Ishikawa (cell line): ENCODE measurements at regions not wholly inside any gene's neighbourhood (a gene's known extent, or its start where the extent isn't known, plus 50 kb on each side); places are given as distances from the start of the nearest gene placed in this dataset.

Experiments used
- CEBPB ChIP-seq: IDR thresholded peaks from 2 replicates; pipeline ENCODE4 v1.6.1; 2012
- CREB1 ChIP-seq: IDR thresholded peaks from 2 replicates; pipeline ENCODE4 v1.6.1; 2012; ENCODE audit warnings: low read depth
- EGR1 ChIP-seq: IDR thresholded peaks from 2 replicates; pipeline ENCODE4 v1.6.1; 2012
- EP300 ChIP-seq: IDR thresholded peaks from 2 replicates; pipeline ENCODE4 v1.6.1; 2012; ENCODE audit warnings: borderline replicate concordance
- RAD21 ChIP-seq: IDR thresholded peaks from 2 replicates; pipeline ENCODE4 v1.6.1; 2012; ENCODE audit warnings: low read depth
- REST ChIP-seq: IDR thresholded peaks from 2 replicates; pipeline ENCODE4 v1.6.1; 2012; ENCODE audit warnings: low read depth, mild to moderate bottlenecking
- TEAD4 ChIP-seq: IDR thresholded peaks from 2 replicates; pipeline ENCODE4 v1.6.1; 2012
- YY1 ChIP-seq: IDR thresholded peaks from 2 replicates; pipeline ENCODE4 v1.6.1; 2012; ENCODE audit warnings: low read depth
- ZBTB7A ChIP-seq: IDR thresholded peaks from 2 replicates; pipeline ENCODE4 v1.6.1; 2012; ENCODE audit warnings: low read depth

- TF ChIP-seq CEBPB, result no peak
- TF ChIP-seq RAD21, result no peak
- no peak for TF ChIP-seq EP300
- TF ChIP-seq REST, result no peak
- TF ChIP-seq EGR1, result no peak
- no peak for TF ChIP-seq TEAD4
- TF ChIP-seq YY1, result no peak
- TF ChIP-seq CREB1, result no peak
- TF ChIP-seq ZBTB7A, result no peak
Measured at GRCh38 chr2:16200554-16201193, 260.3 kb downstream of the MYCN start.
